ENCODE measurements at regions not wholly inside any gene's neighbourhood (a gene's known extent, or its start where the extent isn't known, plus 50 kb on each side); places are given as distances from the start of the nearest gene placed in this dataset.
"Not testable (repeated sequence)": the region's sequence is repeated elsewhere in the genome, so short reads cannot be mapped to it uniquely, and the experiment has no call there.

- DNase-seq = no peak
Observed at GRCh38 chr5:84779186-84779585, 394.5 kb upstream of the EDIL3 start.

- no peak for DNase-seq
Observed at GRCh38 chr5:84764227-84764626, 379.5 kb upstream of the EDIL3 start.

GRCh38 chr5:84758008-84758407, 373.3 kb upstream of the EDIL3 start:
- DNase-seq = no peak

GRCh38 chr5:84752780-84753179, 368.1 kb upstream of the EDIL3 start:
- DNase-seq = no peak

GRCh38 chr5:84748313-84748712, 363.6 kb upstream of the EDIL3 start:
- no peak for DNase-seq

- not testable (repeated sequence) for DNase-seq
Observed at GRCh38 chr5:84746280-84746679, 361.6 kb upstream of the EDIL3 start.

- DNase-seq = no peak
Observed at GRCh38 chr5:84741056-84741455, 356.4 kb upstream of the EDIL3 start.

- DNase-seq = no peak
Observed at GRCh38 chr5:84729326-84729725, 344.6 kb upstream of the EDIL3 start.

GRCh38 chr5:84727708-84728107, 343.0 kb upstream of the EDIL3 start:
- no peak for DNase-seq

- DNase-seq = no peak
Observed at GRCh38 chr5:84725946-84726570, 341.4 kb upstream of the EDIL3 start.

- DNase-seq = no peak
Observed at GRCh38 chr5:84724683-84725082, 340.0 kb upstream of the EDIL3 start.

- DNase-seq = no peak
Observed at GRCh38 chr5:84724181-84724580, 339.5 kb upstream of the EDIL3 start.

- DNase-seq = no peak
Observed at GRCh38 chr5:84718377-84718776, 333.7 kb upstream of the EDIL3 start.

GRCh38 chr5:84715686-84716085, 331.0 kb upstream of the EDIL3 start:
- no peak for DNase-seq

GRCh38 chr5:84715091-84715490, 330.4 kb upstream of the EDIL3 start:
- no peak for DNase-seq

- DNase-seq = no peak
Observed at GRCh38 chr5:84709075-84709474, 324.4 kb upstream of the EDIL3 start.

GRCh38 chr5:84706678-84707641, 322.3 kb upstream of the EDIL3 start:
- no peak for DNase-seq

- not testable (repeated sequence) for DNase-seq
Observed at GRCh38 chr5:84700545-84700944, 315.9 kb upstream of the EDIL3 start.

- DNase-seq = no peak
Observed at GRCh38 chr5:84696651-84697050, 312.0 kb upstream of the EDIL3 start.

GRCh38 chr5:84695330-84695729, 310.6 kb upstream of the EDIL3 start:
- DNase-seq = no peak

GRCh38 chr5:84693256-84693655, 308.6 kb upstream of the EDIL3 start:
- no peak for DNase-seq

GRCh38 chr5:84688566-84688965, 303.9 kb upstream of the EDIL3 start:
- DNase-seq = no peak

GRCh38 chr5:84685121-84685894, 300.6 kb upstream of the EDIL3 start:
- no peak for DNase-seq

- no peak for DNase-seq
Observed at GRCh38 chr5:84683594-84683993, 298.9 kb upstream of the EDIL3 start.

Measured in NCI-H2171 treated with DMSO at 0.1 percent for 48 hours (cell line).